ENCODE measurements at regions not wholly inside any gene's neighbourhood (a gene's known extent, or its start where the extent isn't known, plus 50 kb on each side); places are given as distances from the start of the nearest gene placed in this dataset.

DNA sequence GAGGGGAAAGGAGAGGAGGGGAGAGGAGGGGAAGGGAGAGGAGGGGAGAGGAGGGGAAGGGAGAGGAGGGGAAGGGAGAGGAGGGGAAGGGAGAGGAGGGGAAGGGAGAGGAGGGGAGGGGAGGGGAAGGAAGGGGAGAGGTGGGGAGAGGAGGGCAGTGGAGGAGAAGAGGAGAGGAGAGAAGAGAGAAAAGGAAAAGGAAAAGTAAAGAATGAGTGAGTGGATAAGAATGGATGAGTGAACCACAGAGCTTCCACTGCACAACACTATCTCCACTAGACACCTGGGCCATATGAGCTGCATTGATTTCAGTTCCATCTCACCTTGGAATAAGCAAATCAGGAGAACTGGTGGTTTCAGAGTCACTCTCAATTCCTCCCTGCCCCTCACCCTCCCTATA, 204.1 kb upstream of the TOX3 start:
- POLR2A ChIA-PET = no interaction called here
- Histone ChIP-seq H3K79me2 (ENCODE audit: insufficient read depth, low read length) (no peaks in the 10 kb centered on the region), H3K27ac (ENCODE audit: low read depth, low read length) (no peak overlapping the region), H3K36me3 (ENCODE audit: control insufficient read depth in 1 of 2, insufficient read depth in 2 of 2, low read length in 2 of 2) (no peaks in the 10 kb centered on the region), H3K27me3 (ENCODE audit: insufficient read depth, low read length) (peaks cover 4% of the 10 kb centered on the region; the same call in 1 of the 2 replicates), H4K20me1 (ENCODE audit: insufficient read depth) (no peaks in the 10 kb centered on the region), H3K9ac (ENCODE audit: low read length) (no peak overlapping the region), H3K4me3 (replicated peaks in 1 of 2; ENCODE audit: low read depth in 1 of 2, low read length in 2 of 2) (no peak overlapping the region), H3K4me1 (ENCODE audit: control insufficient read depth in 1 of 2, insufficient read depth in 2 of 2, low read length in 2 of 2) (no peaks in the 10 kb centered on the region), H2AFZ (ENCODE audit: low read depth, low read length, poor library complexity, severe bottlenecking) (no peak overlapping the region), H3K9me2 (ENCODE audit: insufficient read depth) (no peaks in the 10 kb centered on the region), H3K9me3 (ENCODE audit: control insufficient read depth in 1 of 2, insufficient read depth in 1 of 2, low read depth in 1 of 2, low read length in 2 of 2) (no peaks in the 10 kb centered on the region), H3K4me2 (ENCODE audit: low read length) (no peak overlapping the region)
- BruUV-seq (replicated peaks) = no TSS peak
- DNase-seq (ENCODE audit: low read depth, low spot score) (no peak), ATAC-seq (no peak)
- TF ChIP-seq, protein P1, sequence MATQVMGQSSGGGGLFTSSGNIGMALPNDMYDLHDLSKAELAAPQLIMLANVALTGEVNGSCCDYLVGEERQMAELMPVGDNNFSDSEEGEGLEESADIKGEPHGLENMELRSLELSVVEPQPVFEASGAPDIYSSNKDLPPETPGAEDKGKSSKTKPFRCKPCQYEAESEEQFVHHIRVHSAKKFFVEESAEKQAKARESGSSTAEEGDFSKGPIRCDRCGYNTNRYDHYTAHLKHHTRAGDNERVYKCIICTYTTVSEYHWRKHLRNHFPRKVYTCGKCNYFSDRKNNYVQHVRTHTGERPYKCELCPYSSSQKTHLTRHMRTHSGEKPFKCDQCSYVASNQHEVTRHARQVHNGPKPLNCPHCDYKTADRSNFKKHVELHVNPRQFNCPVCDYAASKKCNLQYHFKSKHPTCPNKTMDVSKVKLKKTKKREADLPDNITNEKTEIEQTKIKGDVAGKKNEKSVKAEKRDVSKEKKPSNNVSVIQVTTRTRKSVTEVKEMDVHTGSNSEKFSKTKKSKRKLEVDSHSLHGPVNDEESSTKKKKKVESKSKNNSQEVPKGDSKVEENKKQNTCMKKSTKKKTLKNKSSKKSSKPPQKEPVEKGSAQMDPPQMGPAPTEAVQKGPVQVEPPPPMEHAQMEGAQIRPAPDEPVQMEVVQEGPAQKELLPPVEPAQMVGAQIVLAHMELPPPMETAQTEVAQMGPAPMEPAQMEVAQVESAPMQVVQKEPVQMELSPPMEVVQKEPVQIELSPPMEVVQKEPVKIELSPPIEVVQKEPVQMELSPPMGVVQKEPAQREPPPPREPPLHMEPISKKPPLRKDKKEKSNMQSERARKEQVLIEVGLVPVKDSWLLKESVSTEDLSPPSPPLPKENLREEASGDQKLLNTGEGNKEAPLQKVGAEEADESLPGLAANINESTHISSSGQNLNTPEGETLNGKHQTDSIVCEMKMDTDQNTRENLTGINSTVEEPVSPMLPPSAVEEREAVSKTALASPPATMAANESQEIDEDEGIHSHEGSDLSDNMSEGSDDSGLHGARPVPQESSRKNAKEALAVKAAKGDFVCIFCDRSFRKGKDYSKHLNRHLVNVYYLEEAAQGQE (IDR thresholded peaks at IDR 0.05; ENCODE audit: low read depth) = no peak
- TF ChIP-seq POLR2A (IDR thresholded peaks at IDR 0.05; ENCODE audit: borderline replicate concordance, extremely low read depth, insufficient read depth, insufficient read length) = no peak
- TF ChIP-seq TCF7L2 (IDR thresholded peaks at IDR 0.05; ENCODE audit: borderline replicate concordance, extremely low read depth, insufficient read depth, insufficient read length) = no peak
- no peak for TF ChIP-seq SP1 (IDR thresholded peaks at IDR 0.05; ENCODE audit: low read depth)
- RAD21 ChIA-PET (ENCODE audit: low non-redundant PET in 1 of 2, low total read pairs in 2 of 2, uncharacterized antibody in 2 of 2, unreplicated experiment in 2 of 2) = no interaction called here
- CTCF ChIA-PET = no interaction called here
- intact Hi-C loops (cut with micrococcal nuclease) = loop anchor here (10.0 kb wide), 1 partner anchor 64 kb away; no protein-coding TSS in a partner anchor

GRCh38 chr16:52748741-52749140, 201.8 kb upstream of the TOX3 start:
- no peaks in the 10 kb centered on the region for H3K36me3 ChIP-seq (ENCODE audit: control insufficient read depth in 1 of 2, insufficient read depth in 2 of 2, low read length in 2 of 2)
- no peaks in the 10 kb centered on the region for H3K79me2 ChIP-seq (ENCODE audit: insufficient read depth, low read length)
- ChIA-PET RAD21 (ENCODE audit: low non-redundant PET in 1 of 2, low total read pairs in 2 of 2, uncharacterized antibody in 2 of 2, unreplicated experiment in 2 of 2) (no interaction called here), CTCF (interaction anchor here (1.0 kb wide), 1 partner anchor 557 kb away, joined by 3 read pairs; no protein-coding TSS in a partner anchor), POLR2A (no interaction called here)
- H3K9me2 ChIP-seq (ENCODE audit: insufficient read depth) = no peaks in the 10 kb centered on the region
- no peak overlapping the region for H3K4me3 ChIP-seq (replicated peaks in 1 of 2; ENCODE audit: low read depth in 1 of 2, low read length in 2 of 2)
- DNase-seq (ENCODE audit: low read depth, low spot score) (no peak), ATAC-seq (no peak)
- no peak overlapping the region for H2AFZ ChIP-seq (ENCODE audit: low read depth, low read length, poor library complexity, severe bottlenecking)
- intact Hi-C loops (cut with micrococcal nuclease) = no loop called here
- no peaks in the 10 kb centered on the region for H4K20me1 ChIP-seq (ENCODE audit: insufficient read depth)
- H3K4me2 ChIP-seq (ENCODE audit: low read length) = no peak overlapping the region
- H3K27ac ChIP-seq (ENCODE audit: low read depth, low read length) = no peak overlapping the region
- no peaks in the 10 kb centered on the region for H3K9me3 ChIP-seq (ENCODE audit: control insufficient read depth in 1 of 2, insufficient read depth in 1 of 2, low read depth in 1 of 2, low read length in 2 of 2)
- no TSS peak for BruUV-seq (replicated peaks)
- H3K4me1 ChIP-seq (ENCODE audit: control insufficient read depth in 1 of 2, insufficient read depth in 2 of 2, low read length in 2 of 2) = no peaks in the 10 kb centered on the region
- TF ChIP-seq ELF1 (IDR thresholded peaks at IDR 0.05; ENCODE audit: borderline replicate concordance, low read depth) = no peak
- no peak for TF ChIP-seq YY1 (IDR thresholded peaks at IDR 0.05; ENCODE audit: extremely low read depth, insufficient replicate concordance, low read depth, low read length)
- TF ChIP-seq CEBPB (IDR thresholded peaks at IDR 0.05; ENCODE audit: low read depth) = no peak
- TF ChIP-seq JUND (IDR thresholded peaks at IDR 0.05) = no peak
- no peak for TF ChIP-seq RAD21 (IDR thresholded peaks at IDR 0.05; ENCODE audit: low read depth)
- no peak for TF ChIP-seq SP1 (IDR thresholded peaks at IDR 0.05; ENCODE audit: low read depth)
- no peak for TF ChIP-seq CBX3 (IDR thresholded peaks at IDR 0.05; ENCODE audit: low read depth)
- TF ChIP-seq, protein P1 (IDR thresholded peaks at IDR 0.05; ENCODE audit: low read depth) = no peak
- H3K27me3 ChIP-seq (ENCODE audit: insufficient read depth, low read length) = peaks cover 4% of the 10 kb centered on the region; the same call in 1 of the 2 replicates
- no peak overlapping the region for H3K9ac ChIP-seq (ENCODE audit: low read length)

Measured in HCT116 (cell line).